IPS-18a (cell line): ENCODE measurements at regions not wholly inside any gene's neighbourhood (a gene's known extent, or its start where the extent isn't known, plus 50 kb on each side); places are given as distances from the start of the nearest gene placed in this dataset.

Source experiments
- H3K27ac ChIP-seq: one replicate; pipeline ENCODE4 v1.5.1; 2013; ENCODE audit warnings: low read length
- H3K27me3 ChIP-seq: one replicate; pipeline ENCODE4 v1.6.1; 2013; ENCODE audit warnings: mild to moderate bottlenecking, low read length; ENCODE audit not compliant: control insufficient read depth, insufficient read depth
- H3K36me3 ChIP-seq: one replicate; pipeline ENCODE4 v1.6.1; 2013; ENCODE audit warnings: low read depth, low read length; ENCODE audit not compliant: control insufficient read depth
- H3K4me1 ChIP-seq: one replicate; pipeline ENCODE4 v1.6.1; 2013; ENCODE audit warnings: low read depth, low read length; ENCODE audit not compliant: control insufficient read depth
- H3K4me3 ChIP-seq: one replicate; pipeline ENCODE4 v1.5.1; 2013; ENCODE audit warnings: low read length
- H3K9ac ChIP-seq: one replicate; pipeline ENCODE4 v1.6.1; 2013; ENCODE audit warnings: mild to moderate bottlenecking, low read length, moderate library complexity
- H3K9me3 ChIP-seq: one replicate; pipeline ENCODE4 v1.6.1; 2013; ENCODE audit warnings: low read depth, low read length; ENCODE audit not compliant: control insufficient read depth

- Histone ChIP-seq H3K27ac (no peak overlapping the region), H3K9ac (no peak overlapping the region), H3K36me3 (no peaks in the 10 kb centered on the region), H3K4me3 (no peak overlapping the region), H3K4me1 (no peaks in the 10 kb centered on the region), H3K27me3 (no peaks in the 10 kb centered on the region), H3K9me3 (no peaks in the 10 kb centered on the region)
These were observed 282.3 kb downstream of the XXYLT1 start for GRCh38 chr3:194988495-194989165.

DNA sequence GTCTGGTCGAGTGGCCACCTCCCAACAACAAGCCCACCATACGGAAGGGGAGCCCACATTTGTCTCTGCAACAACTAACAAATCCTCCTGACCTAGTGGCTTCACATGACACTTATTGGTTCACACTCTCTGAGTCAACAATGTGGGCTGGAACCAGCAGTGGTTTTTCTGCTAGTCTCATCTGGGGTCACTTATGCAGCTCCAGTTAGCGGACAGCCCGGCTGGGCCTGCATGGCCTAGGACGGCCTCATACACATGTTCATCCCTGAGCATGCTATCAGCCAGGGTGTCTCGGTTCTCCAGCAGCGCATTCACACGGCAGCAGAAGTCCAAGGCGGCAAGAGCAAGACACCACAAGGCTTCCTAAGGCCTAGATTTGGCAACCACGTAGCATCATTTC is 281.7 kb downstream of the XXYLT1 start:
- Histone ChIP-seq H3K4me3 (no peak overlapping the region), H3K27ac (no peak overlapping the region), H3K9ac (no peak overlapping the region), H3K36me3 (no peaks in the 10 kb centered on the region), H3K27me3 (no peaks in the 10 kb centered on the region), H3K9me3 (no peaks in the 10 kb centered on the region), H3K4me1 (no peaks in the 10 kb centered on the region)

DNA sequence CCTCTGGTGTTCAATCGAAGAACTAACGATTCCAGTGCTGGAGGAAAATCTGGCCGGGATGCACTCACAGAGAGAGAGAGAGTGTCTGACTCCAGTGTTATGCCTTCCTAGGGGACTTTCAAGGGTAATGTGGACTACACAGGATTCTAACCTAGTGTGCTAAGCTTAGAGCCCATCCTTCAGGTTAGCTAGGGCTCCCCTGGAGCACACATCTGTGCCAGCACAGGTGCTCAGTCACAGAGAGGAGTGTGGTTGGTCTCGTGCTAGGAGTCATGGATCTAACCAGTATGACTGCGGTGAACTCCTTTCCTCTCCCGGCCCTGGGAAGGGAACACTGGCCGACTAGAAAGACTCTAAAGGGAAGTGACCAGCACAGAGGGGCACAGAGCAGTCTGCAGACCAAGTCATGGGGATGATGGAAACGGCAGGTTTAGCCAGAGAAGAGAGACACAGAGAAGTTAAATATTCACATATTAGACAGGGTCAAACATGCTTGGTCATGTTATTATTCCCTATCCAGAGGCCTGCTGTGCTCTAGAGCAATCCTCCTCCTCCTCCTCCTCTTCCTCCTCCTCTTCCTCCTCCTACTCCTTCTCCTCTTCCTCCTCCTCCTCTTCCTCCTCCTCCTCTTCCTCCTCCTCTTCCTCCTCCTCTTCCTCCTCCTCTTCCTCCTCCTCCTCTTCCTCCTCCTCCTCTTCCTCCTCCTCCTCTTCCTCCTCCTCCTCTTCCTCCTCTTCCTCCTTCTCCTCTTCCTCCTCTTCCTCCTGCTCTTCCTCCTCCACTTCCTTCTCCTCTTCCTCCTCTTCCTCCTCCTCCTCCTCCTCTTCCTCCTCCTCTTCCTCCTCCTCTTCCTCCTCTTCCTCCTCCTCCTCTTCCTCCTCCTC is 280.3 kb downstream of the XXYLT1 start:
- no peak overlapping the region for H3K27ac ChIP-seq
- H3K4me3 ChIP-seq: no peak overlapping the region
- H3K27me3 ChIP-seq: no peaks in the 10 kb centered on the region
- H3K9ac ChIP-seq: no peak overlapping the region
- H3K4me1 ChIP-seq: no peaks in the 10 kb centered on the region
- H3K9me3 ChIP-seq: no peaks in the 10 kb centered on the region
- H3K36me3 ChIP-seq: no peaks in the 10 kb centered on the region

DNA sequence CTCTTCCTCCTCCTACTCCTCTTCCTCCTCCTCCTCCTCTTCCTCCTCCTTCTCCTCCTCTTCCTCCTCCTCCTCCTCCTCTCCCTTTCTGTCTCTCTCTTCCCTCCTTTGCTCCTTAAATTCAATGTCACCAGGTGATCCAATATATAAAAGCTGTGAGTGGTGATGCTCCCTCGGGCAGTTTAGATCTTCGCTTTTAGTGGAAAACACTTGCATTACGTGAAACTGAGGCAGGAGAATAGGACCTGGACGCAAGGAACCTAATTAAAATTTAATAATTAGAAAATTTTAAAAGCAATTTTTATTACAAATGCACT is 279.7 kb downstream of the XXYLT1 start:
- H3K4me3 ChIP-seq: no peak overlapping the region
- no peaks in the 10 kb centered on the region for H3K27me3 ChIP-seq
- H3K27ac ChIP-seq: no peak overlapping the region
- no peaks in the 10 kb centered on the region for H3K4me1 ChIP-seq
- H3K36me3 ChIP-seq: no peaks in the 10 kb centered on the region
- no peaks in the 10 kb centered on the region for H3K9me3 ChIP-seq
- H3K9ac ChIP-seq: no peak overlapping the region

- Histone ChIP-seq H3K9ac (no peak overlapping the region), H3K27ac (no peak overlapping the region), H3K4me3 (no peak overlapping the region), H3K9me3 (no peaks in the 10 kb centered on the region), H3K36me3 (no peaks in the 10 kb centered on the region), H3K4me1 (no peaks in the 10 kb centered on the region), H3K27me3 (no peaks in the 10 kb centered on the region)
These were observed 277.1 kb downstream of the XXYLT1 start for GRCh38 chr3:194993896-194994295.

- Histone ChIP-seq H3K36me3 (no peaks in the 10 kb centered on the region), H3K9me3 (no peaks in the 10 kb centered on the region), H3K9ac (no peak overlapping the region), H3K27ac (no peak overlapping the region), H3K27me3 (no peaks in the 10 kb centered on the region), H3K4me1 (no peaks in the 10 kb centered on the region), H3K4me3 (no peak overlapping the region)
These were observed 276.4 kb downstream of the XXYLT1 start for GRCh38 chr3:194994551-194994981.

DNA sequence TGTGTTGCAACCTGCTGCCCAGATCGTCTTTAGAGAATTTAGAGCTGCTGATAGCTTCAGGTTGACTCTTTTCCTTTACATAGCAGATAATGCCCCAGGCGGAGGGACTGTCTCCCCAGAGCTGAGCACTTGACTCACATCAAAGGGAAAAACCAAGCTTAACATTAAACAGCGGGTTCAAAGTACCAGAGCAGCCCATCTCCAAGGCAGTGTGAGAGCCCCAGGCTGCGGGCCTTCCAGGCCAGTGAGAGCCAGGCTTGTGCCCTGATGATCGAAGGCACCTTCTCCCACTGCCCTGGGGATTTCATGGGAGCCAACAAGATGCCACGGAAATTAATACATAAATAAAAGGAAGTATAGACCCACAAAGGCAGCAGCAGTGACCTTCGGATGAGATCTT is 275.6 kb downstream of the XXYLT1 start:
- Histone ChIP-seq H3K9ac (no peak overlapping the region), H3K9me3 (no peaks in the 10 kb centered on the region), H3K27me3 (no peaks in the 10 kb centered on the region), H3K4me3 (no peak overlapping the region), H3K36me3 (no peaks in the 10 kb centered on the region), H3K27ac (no peak overlapping the region), H3K4me1 (no peaks in the 10 kb centered on the region)

DNA sequence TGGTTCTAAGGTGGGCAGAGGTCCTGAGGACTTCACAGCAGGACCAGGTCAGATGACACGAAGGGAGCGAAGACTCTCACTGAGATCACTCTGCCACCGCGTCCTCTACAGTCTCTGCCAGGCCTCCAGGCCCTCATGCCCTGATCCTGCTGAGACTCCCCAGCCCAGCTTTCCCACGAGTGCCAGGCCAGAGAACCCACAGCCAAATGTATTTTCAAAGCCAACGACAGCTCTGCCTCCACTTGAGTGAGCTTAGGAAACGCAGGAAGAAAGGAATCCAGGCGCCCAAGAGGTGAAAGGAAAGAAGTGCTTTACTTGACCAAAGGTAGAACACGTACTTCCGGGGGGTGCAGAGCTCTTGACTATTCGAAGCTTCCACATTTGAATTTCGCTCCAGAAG is 275.0 kb downstream of the XXYLT1 start:
- no peaks in the 10 kb centered on the region for H3K9me3 ChIP-seq
- H3K27ac ChIP-seq: no peak overlapping the region
- H3K36me3 ChIP-seq: no peaks in the 10 kb centered on the region
- H3K4me3 ChIP-seq: no peak overlapping the region
- no peaks in the 10 kb centered on the region for H3K27me3 ChIP-seq
- no peaks in the 10 kb centered on the region for H3K4me1 ChIP-seq
- H3K9ac ChIP-seq: no peak overlapping the region

GRCh38 chr3:194996746-194997145 is 274.2 kb downstream of the XXYLT1 start:
- H3K9ac ChIP-seq: no peak overlapping the region
- no peaks in the 10 kb centered on the region for H3K4me1 ChIP-seq
- no peaks in the 10 kb centered on the region for H3K9me3 ChIP-seq
- H3K27me3 ChIP-seq: no peaks in the 10 kb centered on the region
- H3K27ac ChIP-seq: no peak overlapping the region
- no peaks in the 10 kb centered on the region for H3K36me3 ChIP-seq
- no peak overlapping the region for H3K4me3 ChIP-seq

GRCh38 chr3:194998417-194998816 is 272.5 kb downstream of the XXYLT1 start:
- Histone ChIP-seq H3K27me3 (no peaks in the 10 kb centered on the region), H3K27ac (no peak overlapping the region), H3K36me3 (no peaks in the 10 kb centered on the region), H3K9ac (no peak overlapping the region), H3K9me3 (no peaks in the 10 kb centered on the region), H3K4me3 (no peak overlapping the region), H3K4me1 (no peaks in the 10 kb centered on the region)

GRCh38 chr3:194998948-194999347 is 272.0 kb downstream of the XXYLT1 start:
- Histone ChIP-seq H3K9ac (no peak overlapping the region), H3K27me3 (no peaks in the 10 kb centered on the region), H3K4me1 (no peaks in the 10 kb centered on the region), H3K36me3 (no peaks in the 10 kb centered on the region), H3K9me3 (no peaks in the 10 kb centered on the region), H3K4me3 (no peak overlapping the region), H3K27ac (no peak overlapping the region)

DNA sequence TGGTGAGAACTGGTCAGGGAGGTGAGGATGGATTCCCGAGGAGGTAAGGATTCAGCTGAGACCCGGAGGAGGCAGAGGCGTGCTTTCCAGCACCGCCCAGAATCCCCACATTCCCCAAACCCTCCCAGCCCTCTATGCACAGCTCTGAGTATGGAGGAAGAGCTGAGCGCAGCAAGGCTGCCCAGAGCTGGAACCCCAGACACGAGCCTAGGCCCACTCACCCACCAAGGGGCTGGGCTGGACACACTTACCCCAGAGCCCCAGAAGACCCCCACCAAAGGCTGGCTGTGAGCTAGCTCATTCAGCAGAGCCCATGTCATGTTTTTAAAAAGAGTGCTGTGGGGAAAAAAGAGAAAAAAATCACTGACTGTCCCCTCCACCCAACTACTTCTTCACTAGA is 271.5 kb downstream of the XXYLT1 start:
- H3K4me3 ChIP-seq: no peak overlapping the region
- no peaks in the 10 kb centered on the region for H3K27me3 ChIP-seq
- H3K9ac ChIP-seq: no peak overlapping the region
- no peaks in the 10 kb centered on the region for H3K4me1 ChIP-seq
- no peaks in the 10 kb centered on the region for H3K9me3 ChIP-seq
- no peak overlapping the region for H3K27ac ChIP-seq
- H3K36me3 ChIP-seq: no peaks in the 10 kb centered on the region
